Adrenal gland (tissue), 5 donors: ENCODE measurements at regions not wholly inside any gene's neighbourhood (a gene's known extent, or its start where the extent isn't known, plus 50 kb on each side); places are given as distances from the start of the nearest gene placed in this dataset.

ENCODE experiments used
- POLR2A ChIP-seq, 2 donors: fragments of 450-650 bp; IDR thresholded peaks; one replicate each; pipeline ENCODE4 v1.6.1; 2017; ENCODE audit warnings: antibody characterized with exemption in 2 of 2, mild to moderate bottlenecking in 2 of 2, moderate library complexity in 1 of 2
- TF ChIP-seq, protein P1 (sequence below), 6 experiments: fragments of 450-650 bp in 4 of 6; fragments of 200-600 bp in 2 of 6; sonication (generic) in 1 of 6; IDR thresholded peaks; 1 replicate in 5 of 6; 2 replicates in 1 of 6; pipeline versions ENCODE4 v1.5.1 to v1.8.0; 2016 to 2021; ENCODE audit warnings: antibody characterized with exemption in 6 of 6, mild to moderate bottlenecking in 2 of 6, moderate library complexity in 1 of 6
- donor health status: DM: no; HTN: no; CAD: no.

GRCh38 chr1:17924578-17924977 lies 169.4 kb downstream of the ACTL8 start:
- TF ChIP-seq POLR2A (IDR thresholded peaks at IDR 0.05), result no peak
- TF ChIP-seq, protein P1, sequence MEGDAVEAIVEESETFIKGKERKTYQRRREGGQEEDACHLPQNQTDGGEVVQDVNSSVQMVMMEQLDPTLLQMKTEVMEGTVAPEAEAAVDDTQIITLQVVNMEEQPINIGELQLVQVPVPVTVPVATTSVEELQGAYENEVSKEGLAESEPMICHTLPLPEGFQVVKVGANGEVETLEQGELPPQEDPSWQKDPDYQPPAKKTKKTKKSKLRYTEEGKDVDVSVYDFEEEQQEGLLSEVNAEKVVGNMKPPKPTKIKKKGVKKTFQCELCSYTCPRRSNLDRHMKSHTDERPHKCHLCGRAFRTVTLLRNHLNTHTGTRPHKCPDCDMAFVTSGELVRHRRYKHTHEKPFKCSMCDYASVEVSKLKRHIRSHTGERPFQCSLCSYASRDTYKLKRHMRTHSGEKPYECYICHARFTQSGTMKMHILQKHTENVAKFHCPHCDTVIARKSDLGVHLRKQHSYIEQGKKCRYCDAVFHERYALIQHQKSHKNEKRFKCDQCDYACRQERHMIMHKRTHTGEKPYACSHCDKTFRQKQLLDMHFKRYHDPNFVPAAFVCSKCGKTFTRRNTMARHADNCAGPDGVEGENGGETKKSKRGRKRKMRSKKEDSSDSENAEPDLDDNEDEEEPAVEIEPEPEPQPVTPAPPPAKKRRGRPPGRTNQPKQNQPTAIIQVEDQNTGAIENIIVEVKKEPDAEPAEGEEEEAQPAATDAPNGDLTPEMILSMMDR (IDR thresholded peaks at IDR 0.05), result no peak
